HepG2 (cell line): ENCODE measurements at regions not wholly inside any gene's neighbourhood (a gene's known extent, or its start where the extent isn't known, plus 50 kb on each side); places are given as distances from the start of the nearest gene placed in this dataset.

Source experiments
- RAD21 ChIP-seq: fragments of 450-650 bp; formaldehyde crosslinking; IDR thresholded peaks from 2 replicates; pipeline ENCODE4 v1.5.0; 2020; ENCODE audit warnings: mild to moderate bottlenecking
- TF ChIP-seq, protein P1 (sequence below): sonication (generic); formaldehyde crosslinking; IDR thresholded peaks from 2 replicates; pipeline ENCODE4 v1.5.0; 2020; ENCODE audit warnings: mild to moderate bottlenecking, missing genetic modification reagents, moderate library complexity
- TF ChIP-seq, protein P2 (sequence below): sonication (generic); formaldehyde crosslinking; IDR thresholded peaks from 2 replicates; pipeline ENCODE4 v1.8.0; 2022; ENCODE audit warnings: mild to moderate bottlenecking, missing genetic modification reagents; ENCODE audit not compliant: insufficient replicate concordance

DNA sequence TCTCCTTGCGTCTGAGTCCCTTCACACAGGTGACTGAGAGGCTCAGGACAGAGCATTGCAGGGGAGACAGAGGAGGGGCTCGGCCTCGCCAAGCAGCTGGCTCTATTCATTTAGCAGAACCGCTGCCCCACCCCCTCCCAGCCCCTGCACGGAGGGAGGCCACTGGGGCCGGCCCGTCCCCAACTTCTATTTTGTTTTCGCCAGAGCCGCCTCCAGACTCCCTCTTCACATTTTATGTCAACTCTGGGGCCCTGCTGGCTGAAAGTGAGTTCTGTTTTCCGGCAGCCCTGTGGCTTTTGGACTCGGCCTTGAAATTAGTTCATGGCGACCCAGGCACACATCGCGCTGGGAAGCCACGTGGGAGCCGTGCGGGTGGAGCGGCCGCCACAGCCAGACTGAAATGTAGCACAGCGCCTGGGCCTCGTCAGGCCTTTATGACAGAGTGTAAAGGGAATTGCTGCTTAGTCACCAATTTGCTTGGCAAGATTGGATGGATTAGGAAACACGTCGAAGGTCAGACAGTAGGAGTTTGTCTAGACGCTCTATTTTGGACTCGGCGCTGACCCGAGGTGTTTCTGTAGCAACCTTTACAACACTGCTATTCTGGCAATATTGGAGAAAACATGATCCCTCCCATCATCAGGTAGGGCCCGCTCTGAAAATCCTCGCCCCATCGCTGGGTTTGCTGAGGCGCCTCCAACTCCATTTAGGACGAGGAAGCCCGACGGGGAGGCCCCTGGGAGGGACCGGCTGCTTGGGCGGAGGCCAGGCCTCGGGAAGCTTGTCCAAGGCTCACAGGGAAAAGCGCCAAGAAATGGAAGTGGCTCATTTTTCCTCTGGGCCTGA lies 90.7 kb upstream of the CTDP1 start:
- TF ChIP-seq, protein P1, sequence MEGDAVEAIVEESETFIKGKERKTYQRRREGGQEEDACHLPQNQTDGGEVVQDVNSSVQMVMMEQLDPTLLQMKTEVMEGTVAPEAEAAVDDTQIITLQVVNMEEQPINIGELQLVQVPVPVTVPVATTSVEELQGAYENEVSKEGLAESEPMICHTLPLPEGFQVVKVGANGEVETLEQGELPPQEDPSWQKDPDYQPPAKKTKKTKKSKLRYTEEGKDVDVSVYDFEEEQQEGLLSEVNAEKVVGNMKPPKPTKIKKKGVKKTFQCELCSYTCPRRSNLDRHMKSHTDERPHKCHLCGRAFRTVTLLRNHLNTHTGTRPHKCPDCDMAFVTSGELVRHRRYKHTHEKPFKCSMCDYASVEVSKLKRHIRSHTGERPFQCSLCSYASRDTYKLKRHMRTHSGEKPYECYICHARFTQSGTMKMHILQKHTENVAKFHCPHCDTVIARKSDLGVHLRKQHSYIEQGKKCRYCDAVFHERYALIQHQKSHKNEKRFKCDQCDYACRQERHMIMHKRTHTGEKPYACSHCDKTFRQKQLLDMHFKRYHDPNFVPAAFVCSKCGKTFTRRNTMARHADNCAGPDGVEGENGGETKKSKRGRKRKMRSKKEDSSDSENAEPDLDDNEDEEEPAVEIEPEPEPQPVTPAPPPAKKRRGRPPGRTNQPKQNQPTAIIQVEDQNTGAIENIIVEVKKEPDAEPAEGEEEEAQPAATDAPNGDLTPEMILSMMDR (CRISPR knock-in tag) = no peak
- no peak for TF ChIP-seq RAD21 (CRISPR knock-in tag)
- TF ChIP-seq, protein P2, sequence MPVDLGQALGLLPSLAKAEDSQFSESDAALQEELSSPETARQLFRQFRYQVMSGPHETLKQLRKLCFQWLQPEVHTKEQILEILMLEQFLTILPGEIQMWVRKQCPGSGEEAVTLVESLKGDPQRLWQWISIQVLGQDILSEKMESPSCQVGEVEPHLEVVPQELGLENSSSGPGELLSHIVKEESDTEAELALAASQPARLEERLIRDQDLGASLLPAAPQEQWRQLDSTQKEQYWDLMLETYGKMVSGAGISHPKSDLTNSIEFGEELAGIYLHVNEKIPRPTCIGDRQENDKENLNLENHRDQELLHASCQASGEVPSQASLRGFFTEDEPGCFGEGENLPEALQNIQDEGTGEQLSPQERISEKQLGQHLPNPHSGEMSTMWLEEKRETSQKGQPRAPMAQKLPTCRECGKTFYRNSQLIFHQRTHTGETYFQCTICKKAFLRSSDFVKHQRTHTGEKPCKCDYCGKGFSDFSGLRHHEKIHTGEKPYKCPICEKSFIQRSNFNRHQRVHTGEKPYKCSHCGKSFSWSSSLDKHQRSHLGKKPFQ (CRISPR knock-in tag) = peak; percentile 76
